Stomach (tissue), 8 donors: ENCODE measurements at regions not wholly inside any gene's neighbourhood (a gene's known extent, or its start where the extent isn't known, plus 50 kb on each side); places are given as distances from the start of the nearest gene placed in this dataset.

Source experiments
- DNase-seq, 2 donors: peaks; one replicate each; pipeline versions ENCODE4 v3.0.0 to v3.0.0-alpha.2; 2013 to 2019
- H3K27ac ChIP-seq, 5 donors: fragments of 200-600 bp in 4 of 5; sonication (generic) in 4 of 5; one replicate each; pipeline ENCODE4 v1.5.1; 2013 to 2019; ENCODE audit warnings: mild to moderate bottlenecking in 1 of 5, moderate library complexity in 1 of 5
- H3K27me3 ChIP-seq, 3 donors: fragments of 200-600 bp; sonication (generic); one replicate each; pipeline ENCODE4 v1.5.1; 2017 to 2019; ENCODE audit warnings: mixed run types in 1 of 3
- H3K36me3 ChIP-seq, 4 donors: fragments of 200-600 bp; sonication (generic); 1 replicate in 3 of 4; 2 replicates in 1 of 4; pipeline ENCODE4 v1.5.1; 2016 to 2019
- H3K4me1 ChIP-seq, 4 donors: fragments of 200-600 bp; sonication (generic); one replicate each; pipeline ENCODE4 v1.5.1; 2016 to 2019
- H3K4me3 ChIP-seq, 4 donors: fragments of 200-600 bp; sonication (generic) in 3 of 4; one replicate each; pipeline ENCODE4 v1.5.1; 2016 to 2019; ENCODE audit warnings: mild to moderate bottlenecking in 1 of 4
- H3K9me3 ChIP-seq, 4 donors: fragments of 200-600 bp; sonication (generic); one replicate each; pipeline ENCODE4 v1.5.1; 2016 to 2019
- EP300 ChIP-seq: sonication (generic); formaldehyde crosslinking; IDR thresholded peaks from one replicate; pipeline ENCODE4 v1.6.1; 2017; ENCODE audit warnings: antibody characterized with exemption
- POLR2A ChIP-seq, 4 donors: fragments of 450-650 bp; IDR thresholded peaks; one replicate each; pipeline ENCODE4 v1.6.1; 2016; ENCODE audit warnings: antibody characterized with exemption in 4 of 4, control low read depth in 2 of 4, mild to moderate bottlenecking in 1 of 4, moderate library complexity in 1 of 4
- POLR2AphosphoS5 ChIP-seq, 3 donors: sonication (generic); formaldehyde crosslinking; IDR thresholded peaks; one replicate each; pipeline ENCODE4 v1.6.1; 2016; ENCODE audit warnings: antibody characterized with exemption in 3 of 3
- WGBS, 5 donors: extraction: QIAGEN DNeasy Blood & Tissue Kit in 3 of 5; methylation state at CpG; one replicate each; pipeline versions ENCODE4 v1.1.5 to v1.1.7; 2013 to 2018; 5-methylcytosine and 5-hydroxymethylcytosine counted together
- intact Hi-C: fragments of 100-400 bp; cut with DNase I; formaldehyde crosslinking; loops from one replicate; pipeline ENCODE4 v1.15.1; 2023; ENCODE audit warnings: low total_unique reads
- TF ChIP-seq, protein P1 (sequence below), 7 experiments: fragments of 450-650 bp in 4 of 7; fragments of 200-600 bp in 3 of 7; sonication (generic) in 3 of 7; IDR thresholded peaks; one replicate each; pipeline ENCODE4 v1.5.1; 2016 to 2019; ENCODE audit warnings: antibody characterized with exemption in 7 of 7, control low read depth in 2 of 7, mild to moderate bottlenecking in 1 of 7
- donor health status: healthy with polysubstance abuse.
- donor health status: Bipolar disorder and iron deficiency.
- donor health status: healthy.

GRCh38 chr4:160399826-160400225, 1296.9 kb downstream of the RAPGEF2 start:
- TF ChIP-seq EP300 (no peak), POLR2AphosphoS5 (IDR thresholded peaks at IDR 0.05) (no peak), POLR2A (IDR thresholded peaks at IDR 0.05) (no peak)
- TF ChIP-seq, protein P1, sequence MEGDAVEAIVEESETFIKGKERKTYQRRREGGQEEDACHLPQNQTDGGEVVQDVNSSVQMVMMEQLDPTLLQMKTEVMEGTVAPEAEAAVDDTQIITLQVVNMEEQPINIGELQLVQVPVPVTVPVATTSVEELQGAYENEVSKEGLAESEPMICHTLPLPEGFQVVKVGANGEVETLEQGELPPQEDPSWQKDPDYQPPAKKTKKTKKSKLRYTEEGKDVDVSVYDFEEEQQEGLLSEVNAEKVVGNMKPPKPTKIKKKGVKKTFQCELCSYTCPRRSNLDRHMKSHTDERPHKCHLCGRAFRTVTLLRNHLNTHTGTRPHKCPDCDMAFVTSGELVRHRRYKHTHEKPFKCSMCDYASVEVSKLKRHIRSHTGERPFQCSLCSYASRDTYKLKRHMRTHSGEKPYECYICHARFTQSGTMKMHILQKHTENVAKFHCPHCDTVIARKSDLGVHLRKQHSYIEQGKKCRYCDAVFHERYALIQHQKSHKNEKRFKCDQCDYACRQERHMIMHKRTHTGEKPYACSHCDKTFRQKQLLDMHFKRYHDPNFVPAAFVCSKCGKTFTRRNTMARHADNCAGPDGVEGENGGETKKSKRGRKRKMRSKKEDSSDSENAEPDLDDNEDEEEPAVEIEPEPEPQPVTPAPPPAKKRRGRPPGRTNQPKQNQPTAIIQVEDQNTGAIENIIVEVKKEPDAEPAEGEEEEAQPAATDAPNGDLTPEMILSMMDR (IDR thresholded peaks at IDR 0.05): no peak
- H3K27me3 ChIP-seq: no peaks in the 10 kb centered on the region
- no peak overlapping the region for H3K4me3 ChIP-seq
- no peak overlapping the region for H3K27ac ChIP-seq
- no peaks in the 10 kb centered on the region for H3K4me1 ChIP-seq
- DNase-seq: no peak
- no peaks in the 10 kb centered on the region for H3K36me3 ChIP-seq
- peaks cover 0 to 7% (median 0%) of the 10 kb centered on the region in 4 donors for H3K9me3 ChIP-seq
- intact Hi-C loops: no loop called here
- 72 to 89% (median 85%) methylated on average over 3 of the region's 3 CpGs for WGBS, 5 donors

DNA sequence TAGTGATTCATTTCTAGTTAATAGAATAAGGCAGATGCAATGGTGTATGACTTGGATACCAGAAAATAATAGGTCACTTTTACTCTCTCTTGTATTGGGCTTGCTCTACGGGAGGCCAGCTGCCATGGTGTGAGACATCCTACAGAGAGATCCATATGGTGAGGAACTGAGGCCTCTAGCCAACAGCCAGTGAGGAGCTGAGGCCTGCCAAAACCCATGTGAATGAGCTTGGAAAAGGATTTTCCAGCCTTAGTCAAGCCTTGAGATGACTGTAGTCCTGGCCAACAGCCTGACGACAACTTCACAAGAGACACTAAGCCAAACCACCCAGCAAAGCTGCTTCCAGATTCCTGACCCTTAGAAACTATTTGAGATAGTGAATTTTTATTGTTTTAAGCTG, 1300.2 kb downstream of the RAPGEF2 start:
- Histone ChIP-seq H3K36me3 (no peaks in the 10 kb centered on the region), H3K4me3 (no peak overlapping the region), H3K4me1 (no peaks in the 10 kb centered on the region), H3K9me3 (peaks cover 0 to 7% (median 0%) of the 10 kb centered on the region in 4 donors), H3K27ac (no peak overlapping the region), H3K27me3 (no peaks in the 10 kb centered on the region)
- 67 to 75% (median 72%) methylated on average over 2 of the region's 2 CpGs for WGBS, 5 donors
- TF ChIP-seq POLR2A (IDR thresholded peaks at IDR 0.05) (no peak), EP300 (no peak), POLR2AphosphoS5 (IDR thresholded peaks at IDR 0.05) (no peak)
- TF ChIP-seq, protein P1 (IDR thresholded peaks at IDR 0.05): no peak
- intact Hi-C loops: no loop called here
- DNase-seq: no peak

DNA sequence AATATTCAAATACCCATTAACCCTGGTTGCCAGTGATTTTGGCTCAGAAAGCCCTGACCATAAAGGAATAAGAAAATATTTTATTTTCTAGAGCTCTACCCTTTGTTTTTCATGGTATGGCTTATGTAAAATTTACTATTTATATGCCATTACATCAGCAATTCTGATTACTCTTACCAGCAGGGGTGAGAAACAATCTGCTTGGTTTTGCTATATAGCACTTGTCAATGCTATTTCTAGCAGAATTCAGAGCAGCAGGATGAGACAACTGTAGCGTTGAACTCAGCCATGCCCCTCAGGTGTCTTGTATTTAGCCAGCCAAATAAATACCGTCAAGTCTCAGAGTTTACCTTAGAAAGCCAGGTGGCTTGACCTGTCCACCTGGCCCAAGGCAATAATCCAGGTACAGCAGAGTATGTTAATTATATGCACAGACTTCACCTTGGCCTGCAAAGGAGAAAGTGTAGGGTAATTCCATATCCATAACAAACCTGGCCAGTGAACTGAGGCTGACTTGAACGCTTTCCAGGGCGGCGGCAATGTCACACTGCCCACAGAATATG, 1303.5 kb downstream of the RAPGEF2 start:
- WGBS, 5 donors: 73 to 84% (median 78%) methylated on average over 5 of the region's 5 CpGs
- TF ChIP-seq, protein P1 (IDR thresholded peaks at IDR 0.05): no peak
- no peak for TF ChIP-seq POLR2AphosphoS5 (IDR thresholded peaks at IDR 0.05)
- no peak for TF ChIP-seq POLR2A (IDR thresholded peaks at IDR 0.05)
- no peak for TF ChIP-seq EP300
- Histone ChIP-seq H3K4me1 (no peaks in the 10 kb centered on the region), H3K27me3 (no peaks in the 10 kb centered on the region), H3K9me3 (no peaks in the 10 kb centered on the region), H3K36me3 (no peaks in the 10 kb centered on the region), H3K27ac (no peak overlapping the region), H3K4me3 (no peak overlapping the region)
- no peak for DNase-seq
- intact Hi-C loops: no loop called here

- 79 to 90% (median 88%) methylated on average over 5 of the region's 5 CpGs for WGBS, 5 donors
- no peak for DNase-seq
- Histone ChIP-seq H3K27ac (no peak overlapping the region), H3K27me3 (no peaks in the 10 kb centered on the region), H3K4me3 (no peak overlapping the region), H3K4me1 (peaks cover 0 to 13% (median 0%) of the 10 kb centered on the region in 4 donors), H3K9me3 (no peaks in the 10 kb centered on the region), H3K36me3 (no peaks in the 10 kb centered on the region)
- TF ChIP-seq, protein P1 (IDR thresholded peaks at IDR 0.05): no peak
- TF ChIP-seq EP300 (no peak), POLR2AphosphoS5 (IDR thresholded peaks at IDR 0.05) (no peak), POLR2A (IDR thresholded peaks at IDR 0.05) (no peak)
- intact Hi-C loops: no loop called here
These were observed 1311.6 kb downstream of the RAPGEF2 start for GRCh38 chr4:160414496-160414895.
